ENCODE measurements at regions not wholly inside any gene's neighbourhood (a gene's known extent, or its start where the extent isn't known, plus 50 kb on each side); places are given as distances from the start of the nearest gene placed in this dataset.
"Not testable (repeated sequence)": the region's sequence is repeated elsewhere in the genome, so short reads cannot be mapped to it uniquely, and the experiment has no call there.

GRCh38 chr17:30639391-30639790 lies 162.2 kb downstream of the GOSR1 start:
- not testable (repeated sequence) for H3K4me1 Mint-ChIP-seq, ATAC-seq

GRCh38 chr17:30638968-30639367 lies 161.8 kb downstream of the GOSR1 start:
- H3K27ac Mint-ChIP-seq; DNase-seq (ENCODE audit: low spot score in 2 of 2); H3K36me3 Mint-ChIP-seq; H3K4me1 Mint-ChIP-seq; H3K4me3 Mint-ChIP-seq; H3K9me3 Mint-ChIP-seq; ATAC-seq: not testable (repeated sequence)

More at GRCh38 chr17:30639391-30639790, 162.2 kb downstream of the GOSR1 start:
- H3K27ac Mint-ChIP-seq; H3K4me3 Mint-ChIP-seq; DNase-seq (ENCODE audit: low spot score in 2 of 2); H3K9me3 Mint-ChIP-seq; H3K36me3 Mint-ChIP-seq: not testable (repeated sequence)

- ATAC-seq, result not testable (repeated sequence)
Measured at GRCh38 chr17:30631651-30632050, 154.4 kb downstream of the GOSR1 start.

DNA sequence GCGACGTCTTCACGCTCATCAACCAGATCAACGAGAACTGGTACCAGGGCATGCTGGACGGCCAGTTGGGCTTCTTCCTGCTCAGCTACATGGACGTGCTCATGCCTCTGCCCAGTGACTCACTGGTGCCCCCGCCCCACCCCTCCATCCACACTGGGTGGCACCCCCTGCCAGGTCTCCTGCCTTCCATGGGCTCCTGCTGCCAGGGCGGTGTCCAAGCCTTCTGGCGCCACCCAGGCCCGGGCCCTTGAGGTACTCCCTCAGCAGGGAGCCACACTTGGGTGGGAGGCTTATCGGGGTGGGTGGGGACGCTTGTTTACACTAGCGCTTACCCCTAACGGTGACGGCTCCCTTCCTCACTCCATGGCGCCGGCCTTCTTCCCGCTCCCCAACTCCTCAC lies 148.2 kb downstream of the GOSR1 start:
- peaks cover 11% of the 10 kb centered on the region for H3K36me3 Mint-ChIP-seq
- H3K9me3 Mint-ChIP-seq; H3K4me3 Mint-ChIP-seq; DNase-seq (ENCODE audit: low spot score in 2 of 2); H3K4me1 Mint-ChIP-seq; ATAC-seq; H3K27ac Mint-ChIP-seq: not testable (repeated sequence)

More at GRCh38 chr17:30631651-30632050, 154.4 kb downstream of the GOSR1 start:
- not testable (repeated sequence) for DNase-seq (ENCODE audit: low spot score in 2 of 2); H3K4me1 Mint-ChIP-seq; H3K27ac Mint-ChIP-seq; H3K9me3 Mint-ChIP-seq; H3K4me3 Mint-ChIP-seq
- peaks cover 28% of the 10 kb centered on the region for H3K36me3 Mint-ChIP-seq

DNA sequence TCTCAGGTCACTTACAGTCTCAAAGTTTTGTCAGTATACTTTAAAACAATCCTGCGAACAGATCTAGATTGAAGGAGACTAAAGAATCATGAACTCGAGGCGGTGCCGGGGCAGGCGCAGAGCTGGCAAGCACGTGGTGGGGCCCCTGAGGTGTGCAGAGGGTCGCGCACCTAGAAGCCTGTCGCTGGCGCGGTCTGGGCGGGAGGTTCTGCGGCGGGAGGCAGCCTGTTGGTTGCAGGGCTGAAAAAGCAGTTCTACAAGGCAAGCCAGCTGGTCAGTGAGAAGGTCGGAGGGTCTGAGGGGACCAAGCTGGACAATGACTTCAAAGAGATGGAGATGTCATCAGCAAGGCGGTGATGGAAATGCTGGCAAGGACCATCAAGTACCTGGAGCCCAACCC lies 147.0 kb downstream of the GOSR1 start:
- ATAC-seq; H3K9me3 Mint-ChIP-seq; H3K27ac Mint-ChIP-seq; H3K4me3 Mint-ChIP-seq; H3K4me1 Mint-ChIP-seq; DNase-seq (ENCODE audit: low spot score in 2 of 2): not testable (repeated sequence)
- peaks cover 11% of the 10 kb centered on the region for H3K36me3 Mint-ChIP-seq

DNA sequence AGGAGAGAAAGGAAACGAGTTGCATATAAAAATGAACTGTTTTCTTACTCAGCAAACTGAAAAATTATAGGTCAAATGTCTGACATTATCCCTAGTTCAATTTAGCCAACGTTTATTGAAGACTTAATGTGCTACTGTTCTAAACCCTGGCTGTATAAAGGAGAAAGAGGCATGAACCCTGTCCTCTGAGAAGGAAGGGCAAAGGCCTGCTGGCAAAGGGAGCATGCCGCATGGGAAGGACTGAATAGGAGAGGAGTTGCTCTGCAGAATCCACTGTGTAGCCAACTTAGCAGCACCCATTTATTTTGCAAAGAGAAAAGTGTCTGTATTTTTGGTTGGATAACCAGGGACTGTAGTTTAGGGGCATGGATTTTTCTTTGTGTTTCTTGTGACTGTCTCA lies 132.5 kb downstream of the GOSR1 start:
- not testable (repeated sequence) for H3K4me3 Mint-ChIP-seq; ATAC-seq; DNase-seq (ENCODE audit: low spot score in 2 of 2); H3K4me1 Mint-ChIP-seq; H3K9me3 Mint-ChIP-seq; H3K36me3 Mint-ChIP-seq; H3K27ac Mint-ChIP-seq

- Mint-ChIP-seq H3K4me3 (no peak overlapping the region), H3K9me3 (no peaks in the 10 kb centered on the region), H3K27ac (no peak overlapping the region), H3K36me3 (no peaks in the 10 kb centered on the region), H3K4me1 (peaks cover 6% of the 10 kb centered on the region)
- DNase-seq (ENCODE audit: low spot score in 2 of 2), result no peak
- ATAC-seq, result no peak
Measured at GRCh38 chr17:30605523-30605922, 128.3 kb downstream of the GOSR1 start.

- H3K27ac Mint-ChIP-seq, result no peak overlapping the region
- H3K36me3 Mint-ChIP-seq, result no peaks in the 10 kb centered on the region
- H3K9me3 Mint-ChIP-seq, result no peaks in the 10 kb centered on the region
- no peak overlapping the region for H3K4me3 Mint-ChIP-seq
- ATAC-seq (no peak), DNase-seq (ENCODE audit: low spot score in 2 of 2) (no peak)
- peaks cover 6% of the 10 kb centered on the region for H3K4me1 Mint-ChIP-seq
Measured at GRCh38 chr17:30605027-30605426, 127.8 kb downstream of the GOSR1 start.

GRCh38 chr17:30602396-30602795 lies 125.2 kb downstream of the GOSR1 start:
- not testable (repeated sequence) for H3K9me3 Mint-ChIP-seq; H3K4me1 Mint-ChIP-seq; ATAC-seq; H3K27ac Mint-ChIP-seq; H3K36me3 Mint-ChIP-seq; DNase-seq (ENCODE audit: low spot score in 2 of 2)
- H3K4me3 Mint-ChIP-seq, result peak overlapping the region; percentile 90

GRCh38 chr17:30601984-30602383 lies 124.8 kb downstream of the GOSR1 start:
- peak overlapping the region; percentile 90 for H3K4me3 Mint-ChIP-seq
- not testable (repeated sequence) for H3K4me1 Mint-ChIP-seq; H3K36me3 Mint-ChIP-seq; H3K27ac Mint-ChIP-seq; H3K9me3 Mint-ChIP-seq; ATAC-seq; DNase-seq (ENCODE audit: low spot score in 2 of 2)

- ATAC-seq (peak; percentile 12), DNase-seq (ENCODE audit: low spot score in 2 of 2) (peak in 1 of 2 donors; percentile 6)
- Mint-ChIP-seq H3K36me3 (no peaks in the 10 kb centered on the region), H3K9me3 (no peaks in the 10 kb centered on the region), H3K27ac (peak overlapping the region; percentile 91), H3K4me3 (peak overlapping the region; percentile 90), H3K4me1 (peaks cover 10% of the 10 kb centered on the region)
Measured at GRCh38 chr17:30600830-30601494, 123.8 kb downstream of the GOSR1 start.

- peak; percentile 67 to 91 for DNase-seq (ENCODE audit: low spot score in 2 of 2)
- no peaks in the 10 kb centered on the region for H3K36me3 Mint-ChIP-seq
- no peaks in the 10 kb centered on the region for H3K9me3 Mint-ChIP-seq
- peak; percentile 97 for ATAC-seq
- H3K4me3 Mint-ChIP-seq, result peak overlapping the region; percentile 90
- peak overlapping the region; percentile 91 for H3K27ac Mint-ChIP-seq
- peaks cover 10% of the 10 kb centered on the region for H3K4me1 Mint-ChIP-seq
Measured at GRCh38 chr17:30600060-30600829, 123.0 kb downstream of the GOSR1 start.

DNA sequence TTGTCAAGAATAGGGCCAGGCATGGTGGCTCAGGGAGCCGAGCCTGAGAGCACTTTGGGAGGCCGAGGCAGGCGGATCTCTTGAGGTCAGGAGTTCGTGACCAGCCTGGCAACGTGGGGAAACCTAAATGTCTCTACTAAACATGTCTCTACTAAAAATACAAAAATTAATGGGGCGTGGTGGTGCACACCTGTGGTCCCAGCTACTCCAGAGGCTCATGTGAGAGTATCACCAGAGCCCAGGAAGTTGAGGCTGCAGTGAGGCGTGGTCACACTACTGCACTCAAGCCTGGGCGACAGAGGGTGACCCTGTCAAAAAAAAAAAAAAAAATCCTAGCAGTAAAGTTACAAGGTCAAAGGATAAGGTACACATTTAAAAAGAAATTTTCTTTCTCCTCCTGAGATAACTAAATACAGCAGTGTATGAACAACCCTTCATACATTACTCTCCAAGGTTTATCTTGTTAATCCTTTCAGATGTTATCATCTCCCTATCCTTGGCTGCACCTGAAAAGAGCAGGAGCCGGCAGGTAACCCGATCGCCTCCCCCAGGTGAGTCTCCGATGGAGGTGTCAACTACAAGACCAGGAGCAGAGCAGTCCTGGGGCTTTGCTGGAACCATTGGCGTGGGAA lies 122.3 kb downstream of the GOSR1 start:
- peaks cover 10% of the 10 kb centered on the region for H3K4me1 Mint-ChIP-seq
- no peaks in the 10 kb centered on the region for H3K36me3 Mint-ChIP-seq
- ATAC-seq (no peak), DNase-seq (ENCODE audit: low spot score in 2 of 2) (no peak)
- H3K9me3 Mint-ChIP-seq, result no peaks in the 10 kb centered on the region
- H3K27ac Mint-ChIP-seq, result peak overlapping the region; percentile 91
- H3K4me3 Mint-ChIP-seq, result peak overlapping the region; percentile 90

DNA sequence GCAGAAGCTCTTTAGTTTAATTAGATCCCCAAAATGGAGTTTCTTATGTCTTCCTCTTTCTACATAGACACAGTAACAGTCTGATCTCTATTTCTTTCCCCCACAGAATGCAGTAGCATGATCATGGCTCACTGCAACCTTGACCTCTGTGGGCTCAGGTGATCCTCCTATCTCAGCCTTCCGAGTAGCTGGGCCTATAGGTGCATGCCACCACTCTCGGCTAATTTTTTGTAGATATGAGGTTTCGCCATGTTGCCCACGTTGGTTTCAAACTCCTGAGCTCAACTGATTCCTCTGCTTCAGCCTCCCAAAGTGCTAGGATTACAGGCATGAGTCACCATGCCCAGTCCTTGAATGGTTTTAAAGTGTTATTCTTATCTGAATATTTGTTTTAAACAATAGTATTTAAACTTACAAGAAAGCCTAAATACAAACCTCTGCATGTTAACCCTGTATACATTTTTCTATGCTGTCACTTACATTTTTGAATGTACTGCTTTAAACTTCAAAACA lies 120.6 kb downstream of the GOSR1 start:
- Mint-ChIP-seq H3K36me3 (no peaks in the 10 kb centered on the region), H3K9me3 (no peaks in the 10 kb centered on the region), H3K4me1 (peaks cover 10% of the 10 kb centered on the region), H3K4me3 (no peak overlapping the region), H3K27ac (no peak overlapping the region)
- DNase-seq (ENCODE audit: low spot score in 2 of 2) (no peak), ATAC-seq (no peak)

GRCh38 chr17:30596948-30597775 lies 120.0 kb downstream of the GOSR1 start:
- not testable (repeated sequence) for ATAC-seq; H3K4me1 Mint-ChIP-seq; H3K27ac Mint-ChIP-seq; H3K9me3 Mint-ChIP-seq; DNase-seq (ENCODE audit: low spot score in 2 of 2); H3K4me3 Mint-ChIP-seq; H3K36me3 Mint-ChIP-seq

Measured in stimulated activated effector memory CD8-positive, alpha-beta T cell treated with anti-CD3 and anti-CD28 coated beads, Interleukin-12 subunit alpha, Interleukin-12 subunit beta, amount 100 ng/mL, for 72 hours (primary cell).